KBM-7 (cell line): ENCODE measurements at regions not wholly inside any gene's neighbourhood (a gene's known extent, or its start where the extent isn't known, plus 50 kb on each side); places are given as distances from the start of the nearest gene placed in this dataset.

Source experiments
- DNase-seq: peaks from one replicate; pipeline ENCODE4 v3.0.0-alpha.2; 2015
- in situ Hi-C: fragments of 300-500 bp; cut with MboI; formaldehyde crosslinking; loops from 2 replicates; pipeline ENCODE4 v1.14.3; 2020; ENCODE audit warnings: low sequenced_read_pairs, low pct_unique_long_range_greater_than_20kb, mixed read lengths

GRCh38 chr1:80656014-80656636 lies 1144.6 kb upstream of the ADGRL2 start:
- in situ Hi-C loops: no loop called here
- no peak for DNase-seq

- in situ Hi-C loops: no loop called here
- no peak for DNase-seq
Measured at GRCh38 chr1:80646053-80646452, 1154.7 kb upstream of the ADGRL2 start.

- DNase-seq: no peak
- in situ Hi-C loops: no loop called here
Measured at GRCh38 chr1:80645621-80646020, 1155.1 kb upstream of the ADGRL2 start.

- in situ Hi-C loops: no loop called here
- DNase-seq: no peak
Measured at GRCh38 chr1:80640978-80641377, 1159.8 kb upstream of the ADGRL2 start.

- in situ Hi-C loops: no loop called here
- DNase-seq: no peak
Measured at GRCh38 chr1:80639777-80640533, 1160.8 kb upstream of the ADGRL2 start.

- DNase-seq: no peak
- in situ Hi-C loops: no loop called here
Measured at GRCh38 chr1:80633947-80634706, 1166.6 kb upstream of the ADGRL2 start.

- in situ Hi-C loops: no loop called here
- no peak for DNase-seq
Measured at GRCh38 chr1:80632284-80632683, 1168.5 kb upstream of the ADGRL2 start.

GRCh38 chr1:80629304-80629837 lies 1171.4 kb upstream of the ADGRL2 start:
- no peak for DNase-seq
- in situ Hi-C loops: no loop called here

- in situ Hi-C loops: no loop called here
- no peak for DNase-seq
Measured at GRCh38 chr1:80624682-80625081, 1176.1 kb upstream of the ADGRL2 start.

- in situ Hi-C loops: no loop called here
Measured at GRCh38 chr1:80607064-80607463, 1193.7 kb upstream of the ADGRL2 start.

GRCh38 chr1:80594013-80594412 lies 1206.7 kb upstream of the ADGRL2 start:
- in situ Hi-C loops: no loop called here
- DNase-seq: no peak

More at GRCh38 chr1:80607064-80607463, 1193.7 kb upstream of the ADGRL2 start:
- DNase-seq: no peak

- DNase-seq: no peak
- in situ Hi-C loops: no loop called here
Measured at GRCh38 chr1:80593197-80593596, 1207.5 kb upstream of the ADGRL2 start.

- no peak for DNase-seq
- in situ Hi-C loops: no loop called here
Measured at GRCh38 chr1:80582980-80583379, 1217.8 kb upstream of the ADGRL2 start.

- no peak for DNase-seq
- in situ Hi-C loops: no loop called here
Measured at GRCh38 chr1:80579055-80579454, 1221.7 kb upstream of the ADGRL2 start.

GRCh38 chr1:80566867-80567266 lies 1233.9 kb upstream of the ADGRL2 start:
- in situ Hi-C loops: no loop called here
- DNase-seq: no peak

- in situ Hi-C loops: no loop called here
Measured at GRCh38 chr1:80566123-80566522, 1234.6 kb upstream of the ADGRL2 start.

GRCh38 chr1:80565406-80565805 lies 1235.3 kb upstream of the ADGRL2 start:
- no peak for DNase-seq
- in situ Hi-C loops: no loop called here

More at GRCh38 chr1:80566123-80566522, 1234.6 kb upstream of the ADGRL2 start:
- no peak for DNase-seq

- no peak for DNase-seq
- in situ Hi-C loops: no loop called here
Measured at GRCh38 chr1:80542231-80542630, 1258.5 kb upstream of the ADGRL2 start.

- no peak for DNase-seq
- in situ Hi-C loops: no loop called here
Measured at GRCh38 chr1:80540596-80540995, 1260.1 kb upstream of the ADGRL2 start.

GRCh38 chr1:80540149-80540548 lies 1260.6 kb upstream of the ADGRL2 start:
- DNase-seq: no peak
- in situ Hi-C loops: no loop called here
